Breast epithelium (tissue), 3 donors: ENCODE measurements at regions not wholly inside any gene's neighbourhood (a gene's known extent, or its start where the extent isn't known, plus 50 kb on each side); places are given as distances from the start of the nearest gene placed in this dataset.

ENCODE experiments used
- POLR2A ChIP-seq: fragments of 450-650 bp; IDR thresholded peaks from one replicate; pipeline ENCODE4 v1.6.1; 2016; ENCODE audit warnings: antibody characterized with exemption, mild to moderate bottlenecking, moderate library complexity
- TF ChIP-seq, protein P1 (sequence below), 3 donors: fragments of 450-650 bp; IDR thresholded peaks; one replicate each; pipeline ENCODE4 v1.5.1; 2016 to 2017; ENCODE audit warnings: antibody characterized with exemption in 3 of 3, mild to moderate bottlenecking in 3 of 3, moderate library complexity in 3 of 3

DNA sequence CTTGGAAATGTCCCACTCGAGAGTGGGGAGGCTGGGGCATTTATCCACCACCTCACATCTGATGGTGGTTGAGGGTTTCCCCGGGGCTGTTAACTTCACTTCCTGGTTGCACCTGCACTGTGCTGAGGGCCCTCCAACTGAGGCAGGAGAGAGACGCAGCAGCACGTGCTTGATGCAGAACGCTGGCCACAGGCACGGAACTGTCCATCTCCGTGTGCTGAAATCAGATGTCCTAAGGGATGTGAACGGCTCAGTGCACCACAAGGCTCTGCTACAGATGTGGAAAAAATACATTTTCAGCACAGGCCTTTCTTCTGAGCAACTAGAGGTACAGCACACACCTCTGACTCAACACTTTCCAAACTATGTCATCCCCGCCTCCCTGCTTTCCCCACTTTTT, 114.8 kb upstream of the C16orf82 start:
- TF ChIP-seq, protein P1, sequence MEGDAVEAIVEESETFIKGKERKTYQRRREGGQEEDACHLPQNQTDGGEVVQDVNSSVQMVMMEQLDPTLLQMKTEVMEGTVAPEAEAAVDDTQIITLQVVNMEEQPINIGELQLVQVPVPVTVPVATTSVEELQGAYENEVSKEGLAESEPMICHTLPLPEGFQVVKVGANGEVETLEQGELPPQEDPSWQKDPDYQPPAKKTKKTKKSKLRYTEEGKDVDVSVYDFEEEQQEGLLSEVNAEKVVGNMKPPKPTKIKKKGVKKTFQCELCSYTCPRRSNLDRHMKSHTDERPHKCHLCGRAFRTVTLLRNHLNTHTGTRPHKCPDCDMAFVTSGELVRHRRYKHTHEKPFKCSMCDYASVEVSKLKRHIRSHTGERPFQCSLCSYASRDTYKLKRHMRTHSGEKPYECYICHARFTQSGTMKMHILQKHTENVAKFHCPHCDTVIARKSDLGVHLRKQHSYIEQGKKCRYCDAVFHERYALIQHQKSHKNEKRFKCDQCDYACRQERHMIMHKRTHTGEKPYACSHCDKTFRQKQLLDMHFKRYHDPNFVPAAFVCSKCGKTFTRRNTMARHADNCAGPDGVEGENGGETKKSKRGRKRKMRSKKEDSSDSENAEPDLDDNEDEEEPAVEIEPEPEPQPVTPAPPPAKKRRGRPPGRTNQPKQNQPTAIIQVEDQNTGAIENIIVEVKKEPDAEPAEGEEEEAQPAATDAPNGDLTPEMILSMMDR (IDR thresholded peaks at IDR 0.05) = no peak
- no peak for TF ChIP-seq POLR2A
